ENCODE measurements at regions not wholly inside any gene's neighbourhood (a gene's known extent, or its start where the extent isn't known, plus 50 kb on each side); places are given as distances from the start of the nearest gene placed in this dataset.

DNA sequence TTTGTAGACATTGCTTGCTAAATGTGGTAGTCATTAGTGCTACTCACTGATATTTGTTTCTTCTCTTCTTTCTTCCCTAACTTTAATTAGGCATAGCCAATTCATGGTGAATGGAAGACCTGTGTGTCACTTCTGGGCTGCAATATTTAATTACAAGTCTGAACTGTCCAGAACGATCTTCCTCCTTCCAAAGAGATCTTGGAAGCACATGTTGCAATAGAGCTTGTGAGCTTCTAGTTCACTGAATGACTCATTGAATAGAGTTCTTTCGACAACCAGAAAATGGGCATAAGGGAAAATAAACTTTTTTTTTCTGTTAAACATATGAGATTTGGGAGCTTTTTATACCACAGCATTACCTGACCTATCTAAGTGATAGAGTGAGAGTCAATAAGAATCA is 1264.6 kb downstream of the PCDH9 start:
- no peak overlapping the region for H4K8ac ChIP-seq (replicated peaks; ENCODE audit: insufficient read length, low read depth, low read length)
- H3K27me3 ChIP-seq (ENCODE audit: insufficient read depth, low read length): no peaks in the 10 kb centered on the region
- no CpG with 5 or more reads among the region's 2 CpGs for WGBS (ENCODE audit: extremely low coverage, insufficient read length, low lambda C conversion rate)
- H2AK5ac ChIP-seq (ENCODE audit: insufficient read length, low read length): no peak overlapping the region
- no peaks in the 10 kb centered on the region for H3K9me3 ChIP-seq (ENCODE audit: control insufficient read depth, low read depth, low read length)
- H2BK20ac ChIP-seq (ENCODE audit: low read depth, low read length, poor library complexity, severe bottlenecking): no peak overlapping the region
- no peak overlapping the region for H3K18ac ChIP-seq (ENCODE audit: insufficient read length, low read depth, low read length)
- H3K79me2 ChIP-seq (ENCODE audit: insufficient read depth, low read length): no peaks in the 10 kb centered on the region
- no peak for DNase-seq
- H4K20me1 ChIP-seq (ENCODE audit: control insufficient read depth, insufficient read depth, insufficient read length): no peaks in the 10 kb centered on the region
- H2BK15ac ChIP-seq (ENCODE audit: low read depth, low read length): no peak overlapping the region
- no peak overlapping the region for H2BK12ac ChIP-seq (ENCODE audit: insufficient read length, low read depth, low read length)
- H3K4ac ChIP-seq (ENCODE audit: low read depth, low read length): no peak overlapping the region
- H3K56ac ChIP-seq (ENCODE audit: insufficient read length, low read depth, low read length): no peak overlapping the region
- H3K4me1 ChIP-seq (ENCODE audit: insufficient read depth, low read length): no peaks in the 10 kb centered on the region
- H3K27ac Mint-ChIP-seq: no peak overlapping the region
- no peak overlapping the region for H2BK120ac ChIP-seq (ENCODE audit: low read depth, low read length, poor library complexity, severe bottlenecking)
- no peaks in the 10 kb centered on the region for H3K4me1 Mint-ChIP-seq
- peaks cover 0 to 1% (median 0%) of the 10 kb centered on the region in 3 experiments; a peak in 2 of 7 replicates for H3K36me3 Mint-ChIP-seq (ENCODE audit: insufficient read depth in 1 of 3, low read depth in 3 of 3)
- no peaks in the 10 kb centered on the region for H3K23me2 ChIP-seq (ENCODE audit: insufficient read length, low read depth, low read length, poor library complexity, severe bottlenecking)
- H3K23ac ChIP-seq (ENCODE audit: insufficient read length, low read depth, low read length): no peak overlapping the region
- H3K79me1 ChIP-seq (ENCODE audit: insufficient read depth, low read depth, low read length, poor library complexity, severe bottlenecking): no peaks in the 10 kb centered on the region
- H2BK5ac ChIP-seq (ENCODE audit: insufficient read length, low read length): no peak overlapping the region
- TF ChIP-seq, protein P1, sequence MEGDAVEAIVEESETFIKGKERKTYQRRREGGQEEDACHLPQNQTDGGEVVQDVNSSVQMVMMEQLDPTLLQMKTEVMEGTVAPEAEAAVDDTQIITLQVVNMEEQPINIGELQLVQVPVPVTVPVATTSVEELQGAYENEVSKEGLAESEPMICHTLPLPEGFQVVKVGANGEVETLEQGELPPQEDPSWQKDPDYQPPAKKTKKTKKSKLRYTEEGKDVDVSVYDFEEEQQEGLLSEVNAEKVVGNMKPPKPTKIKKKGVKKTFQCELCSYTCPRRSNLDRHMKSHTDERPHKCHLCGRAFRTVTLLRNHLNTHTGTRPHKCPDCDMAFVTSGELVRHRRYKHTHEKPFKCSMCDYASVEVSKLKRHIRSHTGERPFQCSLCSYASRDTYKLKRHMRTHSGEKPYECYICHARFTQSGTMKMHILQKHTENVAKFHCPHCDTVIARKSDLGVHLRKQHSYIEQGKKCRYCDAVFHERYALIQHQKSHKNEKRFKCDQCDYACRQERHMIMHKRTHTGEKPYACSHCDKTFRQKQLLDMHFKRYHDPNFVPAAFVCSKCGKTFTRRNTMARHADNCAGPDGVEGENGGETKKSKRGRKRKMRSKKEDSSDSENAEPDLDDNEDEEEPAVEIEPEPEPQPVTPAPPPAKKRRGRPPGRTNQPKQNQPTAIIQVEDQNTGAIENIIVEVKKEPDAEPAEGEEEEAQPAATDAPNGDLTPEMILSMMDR (conservative IDR thresholded peaks at IDR 0.05): no peak
- H3K4me2 ChIP-seq (ENCODE audit: insufficient read depth, insufficient read length, low read length): no peak overlapping the region
- no peak overlapping the region for H3T11ph ChIP-seq (ENCODE audit: low read length)
- H3K4me3 Mint-ChIP-seq: no peak overlapping the region
- H4K91ac ChIP-seq (ENCODE audit: insufficient read length, low read depth, low read length): no peak overlapping the region
- no peak overlapping the region for H4K5ac ChIP-seq (ENCODE audit: insufficient read length, low read depth, low read length)
- peaks cover 0 to 4% of the 10 kb centered on the region in 2 experiments; a peak in 4 of 5 replicates for H3K9me3 Mint-ChIP-seq
- H3K9ac ChIP-seq (ENCODE audit: extremely low read depth, insufficient read length, low read length): no peak overlapping the region
- H3K27ac ChIP-seq (ENCODE audit: insufficient read length, low read depth, low read length): no peak overlapping the region
- no peak overlapping the region for H2AFZ ChIP-seq (ENCODE audit: low read length)
- no peak overlapping the region for H3K14ac ChIP-seq (ENCODE audit: insufficient read depth, low read length)
- H3K27me3 Mint-ChIP-seq (ENCODE audit: low read depth): no peaks in the 10 kb centered on the region
